K562 (cell line): ENCODE measurements at regions not wholly inside any gene's neighbourhood (a gene's known extent, or its start where the extent isn't known, plus 50 kb on each side); places are given as distances from the start of the nearest gene placed in this dataset.

Experiments
- MGA ChIP-seq: fragments of 450-650 bp; IDR thresholded peaks from 2 replicates; pipeline ENCODE4 v1.6.1; 2016; ENCODE audit warnings: mild to moderate bottlenecking, moderate library complexity

- TF ChIP-seq MGA: no peak
These were observed 550.4 kb upstream of the CHAC2 start (continued) for GRCh38 chr2:53217250-53217649.
